ENCODE measurements at regions not wholly inside any gene's neighbourhood (a gene's known extent, or its start where the extent isn't known, plus 50 kb on each side); places are given as distances from the start of the nearest gene placed in this dataset.

GRCh38 chr14:38818555-38818954 lies 284.5 kb downstream of the SEC23A start:
- intact Hi-C loops (cut with micrococcal nuclease; ENCODE audit: unreplicated experiment): no loop called here
- in situ Hi-C loops (cut with HindIII; ENCODE audit: low pct_unique_long_range_greater_than_20kb, low sequenced_read_pairs): no loop called here

GRCh38 chr14:38808734-38809455 lies 294.1 kb downstream of the SEC23A start:
- no TSS peak for BruUV-seq (replicated peaks)
- Histone ChIP-seq H3K27me3 (ENCODE audit: control insufficient read depth, insufficient read depth, low read length) (no peaks in the 10 kb centered on the region), H3K4me1 (ENCODE audit: control insufficient read depth, insufficient read depth, low read length) (no peaks in the 10 kb centered on the region), H3K4me3 (ENCODE audit: low read depth in 2 of 2, low read length in 2 of 2) (no peak overlapping the region), H3K27ac (ENCODE audit: low read length) (no peak overlapping the region), H3K9me3 (ENCODE audit: control insufficient read depth, insufficient read depth, low read depth, low read length) (no peaks in the 10 kb centered on the region), H3K36me3 (ENCODE audit: control insufficient read depth, insufficient read depth, low read length) (no peaks in the 10 kb centered on the region)
- intact Hi-C loops (cut with micrococcal nuclease; ENCODE audit: unreplicated experiment) (no loop called here), in situ Hi-C loops (cut with HindIII; ENCODE audit: low pct_unique_long_range_greater_than_20kb, low sequenced_read_pairs) (no loop called here)
- ATAC-seq (no peak), DNase-seq (ENCODE audit: low read depth, low spot score) (no peak)
- CTCF ChIA-PET: no interaction called here
- POLR2A ChIA-PET: no interaction called here
- TF ChIP-seq REST (IDR thresholded peaks at IDR 0.05; ENCODE audit: insufficient read depth in 1 of 2, low read depth in 2 of 2, low read length in 1 of 2): no peak
- TF ChIP-seq POLR2AphosphoS5 (IDR thresholded peaks at IDR 0.05; ENCODE audit: low read depth, low read length): no peak
- TF ChIP-seq SIN3A (IDR thresholded peaks at IDR 0.05; ENCODE audit: borderline replicate concordance, insufficient read depth, low read depth, low read length): no peak

More at GRCh38 chr14:38818555-38818954, 284.5 kb downstream of the SEC23A start:
- ATAC-seq (no peak), DNase-seq (ENCODE audit: low read depth, low spot score) (no peak)
- no peak for TF ChIP-seq SIN3A (IDR thresholded peaks at IDR 0.05; ENCODE audit: borderline replicate concordance, insufficient read depth, low read depth, low read length)
- no peak for TF ChIP-seq REST (IDR thresholded peaks at IDR 0.05; ENCODE audit: insufficient read depth in 1 of 2, low read depth in 2 of 2, low read length in 1 of 2)
- TF ChIP-seq CTCF (IDR thresholded peaks at IDR 0.05): no peak
- no peak for TF ChIP-seq TCF7L2 (IDR thresholded peaks at IDR 0.05; ENCODE audit: low read depth, low read length)
- no peak overlapping the region for H3K27ac ChIP-seq (ENCODE audit: low read length)
- ChIA-PET POLR2A (no interaction called here), CTCF (no interaction called here)
- BruUV-seq (replicated peaks): no TSS peak
- H3K4me3 ChIP-seq (ENCODE audit: low read depth in 2 of 2, low read length in 2 of 2): no peak overlapping the region
- no peaks in the 10 kb centered on the region for H3K36me3 ChIP-seq (ENCODE audit: control insufficient read depth, insufficient read depth, low read length)
- H3K9me3 ChIP-seq (ENCODE audit: control insufficient read depth, insufficient read depth, low read depth, low read length): no peaks in the 10 kb centered on the region
- H3K4me1 ChIP-seq (ENCODE audit: control insufficient read depth, insufficient read depth, low read length): no peaks in the 10 kb centered on the region
- H3K27me3 ChIP-seq (ENCODE audit: control insufficient read depth, insufficient read depth, low read length): no peaks in the 10 kb centered on the region

Data from Panc1 (cell line).